Esophagus squamous epithelium (tissue), 4 donors: ENCODE measurements at regions not wholly inside any gene's neighbourhood (a gene's known extent, or its start where the extent isn't known, plus 50 kb on each side); places are given as distances from the start of the nearest gene placed in this dataset.

ENCODE experiments used
- POLR2A ChIP-seq, 4 donors: fragments of 450-650 bp; IDR thresholded peaks; one replicate each; pipeline ENCODE4 v1.6.1; 2017; ENCODE audit warnings: antibody characterized with exemption in 4 of 4, mild to moderate bottlenecking in 4 of 4, moderate library complexity in 3 of 4
- TF ChIP-seq, protein P1 (sequence below), 6 experiments: fragments of 450-650 bp in 4 of 6; fragments of 200-600 bp in 2 of 6; sonication (generic) in 2 of 6; IDR thresholded peaks; one replicate each; pipeline ENCODE4 v1.5.1; 2016 to 2019; ENCODE audit warnings: antibody characterized with exemption in 6 of 6, mild to moderate bottlenecking in 4 of 6, moderate library complexity in 4 of 6

- TF ChIP-seq, protein P1, sequence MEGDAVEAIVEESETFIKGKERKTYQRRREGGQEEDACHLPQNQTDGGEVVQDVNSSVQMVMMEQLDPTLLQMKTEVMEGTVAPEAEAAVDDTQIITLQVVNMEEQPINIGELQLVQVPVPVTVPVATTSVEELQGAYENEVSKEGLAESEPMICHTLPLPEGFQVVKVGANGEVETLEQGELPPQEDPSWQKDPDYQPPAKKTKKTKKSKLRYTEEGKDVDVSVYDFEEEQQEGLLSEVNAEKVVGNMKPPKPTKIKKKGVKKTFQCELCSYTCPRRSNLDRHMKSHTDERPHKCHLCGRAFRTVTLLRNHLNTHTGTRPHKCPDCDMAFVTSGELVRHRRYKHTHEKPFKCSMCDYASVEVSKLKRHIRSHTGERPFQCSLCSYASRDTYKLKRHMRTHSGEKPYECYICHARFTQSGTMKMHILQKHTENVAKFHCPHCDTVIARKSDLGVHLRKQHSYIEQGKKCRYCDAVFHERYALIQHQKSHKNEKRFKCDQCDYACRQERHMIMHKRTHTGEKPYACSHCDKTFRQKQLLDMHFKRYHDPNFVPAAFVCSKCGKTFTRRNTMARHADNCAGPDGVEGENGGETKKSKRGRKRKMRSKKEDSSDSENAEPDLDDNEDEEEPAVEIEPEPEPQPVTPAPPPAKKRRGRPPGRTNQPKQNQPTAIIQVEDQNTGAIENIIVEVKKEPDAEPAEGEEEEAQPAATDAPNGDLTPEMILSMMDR (IDR thresholded peaks at IDR 0.05): no peak
- no peak for TF ChIP-seq POLR2A (IDR thresholded peaks at IDR 0.05)
Observed at GRCh38 chr3:194977356-194977755, 291.7 kb downstream of the FAM43A start.
